ENCODE measurements at regions not wholly inside any gene's neighbourhood (a gene's known extent, or its start where the extent isn't known, plus 50 kb on each side); places are given as distances from the start of the nearest gene placed in this dataset.

- no peak for DNase-seq (ENCODE audit: low read depth)
Measured at GRCh38 chr4:81549984-81550383, 78.3 kb upstream of the RASGEF1B start.

DNA sequence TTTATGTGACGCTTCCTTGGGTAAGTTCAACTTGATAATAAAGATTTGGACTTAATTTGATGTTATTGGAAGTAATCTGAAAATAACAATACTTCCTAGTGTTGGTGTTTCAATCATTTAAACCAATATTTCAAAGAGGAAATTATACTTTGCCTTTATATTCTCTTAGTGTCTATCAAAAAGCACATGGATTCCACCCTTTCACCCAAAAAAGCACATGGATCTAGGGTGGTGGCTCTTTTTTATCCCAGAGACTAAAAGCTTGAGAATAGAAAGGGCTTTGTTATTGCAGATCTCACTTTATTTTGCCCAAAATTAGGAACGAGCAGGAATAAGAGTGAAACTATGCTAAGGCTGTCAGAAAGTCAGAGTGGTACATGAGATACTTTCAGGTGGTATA lies 75.1 kb upstream of the RASGEF1B start:
- no peak for DNase-seq (ENCODE audit: low read depth)

- no peak for DNase-seq (ENCODE audit: low read depth)
Measured at GRCh38 chr4:81541161-81541945, 69.6 kb upstream of the RASGEF1B start.

DNA sequence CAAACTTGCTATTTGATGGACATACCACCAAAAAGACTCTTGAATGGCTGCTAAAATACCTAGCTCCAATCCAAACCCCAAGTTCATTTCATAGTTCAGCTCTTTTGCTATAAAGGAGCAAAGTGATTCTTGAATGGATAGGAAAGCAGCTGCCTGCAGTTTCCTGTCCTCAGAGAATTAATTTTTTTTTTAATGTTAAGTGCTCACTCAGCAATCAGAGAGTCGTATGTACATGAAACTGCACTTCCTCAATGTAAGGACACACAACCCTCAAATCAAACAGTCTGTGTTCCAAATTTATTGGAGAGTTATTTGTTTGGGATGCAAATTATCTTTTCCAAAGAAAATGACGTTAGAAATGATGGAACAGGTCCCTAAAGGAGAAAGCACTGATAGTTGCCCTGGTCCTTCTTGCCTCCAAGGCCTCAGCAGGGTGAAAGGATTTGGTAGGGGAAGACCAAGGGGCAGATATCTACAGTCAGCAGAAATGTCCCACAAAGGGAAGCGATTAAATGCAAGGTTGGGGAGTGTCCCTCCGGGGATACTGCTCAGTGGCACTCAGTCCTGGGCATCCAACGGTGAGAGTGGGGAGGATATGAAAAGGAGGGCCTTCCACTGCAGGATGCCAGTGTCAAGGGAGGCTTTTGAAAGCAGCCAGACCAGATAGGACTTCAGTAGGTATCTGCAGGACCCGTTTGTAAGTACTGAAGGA lies 67.2 kb upstream of the RASGEF1B start:
- no peak for DNase-seq (ENCODE audit: low read depth)

DNA sequence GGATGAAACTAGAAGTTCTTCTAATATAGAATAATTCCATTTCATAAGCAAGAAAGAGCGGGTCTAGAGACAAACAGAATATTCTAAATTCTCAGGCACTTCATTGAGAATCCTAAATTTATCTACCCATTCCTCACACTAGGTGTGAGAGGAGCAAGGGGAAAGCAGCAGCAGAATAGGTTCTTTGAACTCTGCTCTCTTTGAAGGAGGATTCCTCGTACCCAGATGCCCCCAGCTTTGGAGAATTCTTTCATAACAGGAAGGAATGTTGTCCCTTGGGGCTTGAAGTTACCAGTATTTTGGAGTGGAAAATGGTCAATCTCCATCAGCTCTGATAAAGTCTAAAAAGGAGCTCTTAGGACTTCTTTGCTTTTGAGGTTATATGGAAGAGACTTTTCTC lies 59.7 kb upstream of the RASGEF1B start:
- DNase-seq (ENCODE audit: low read depth): no peak

- no peak for DNase-seq (ENCODE audit: low read depth)
Measured at GRCh38 chr4:81528979-81529378, 57.3 kb upstream of the RASGEF1B start.

- DNase-seq (ENCODE audit: low read depth): no peak
Measured at GRCh38 chr4:81528200-81528599, 56.5 kb upstream of the RASGEF1B start.

- DNase-seq (ENCODE audit: low read depth): no peak
Measured at GRCh38 chr4:81527709-81528108, 56.0 kb upstream of the RASGEF1B start.

GRCh38 chr4:81527115-81527514 lies 55.4 kb upstream of the RASGEF1B start:
- DNase-seq (ENCODE audit: low read depth): no peak

GRCh38 chr4:81526706-81527105 lies 55.0 kb upstream of the RASGEF1B start:
- DNase-seq (ENCODE audit: low read depth): no peak

- DNase-seq (ENCODE audit: low read depth): no peak
Measured at GRCh38 chr4:81523672-81524327, 52.1 kb upstream of the RASGEF1B start.

- no peak for DNase-seq (ENCODE audit: low read depth)
Measured at GRCh38 chr4:81522711-81523110, 51.0 kb upstream of the RASGEF1B start.

DNA sequence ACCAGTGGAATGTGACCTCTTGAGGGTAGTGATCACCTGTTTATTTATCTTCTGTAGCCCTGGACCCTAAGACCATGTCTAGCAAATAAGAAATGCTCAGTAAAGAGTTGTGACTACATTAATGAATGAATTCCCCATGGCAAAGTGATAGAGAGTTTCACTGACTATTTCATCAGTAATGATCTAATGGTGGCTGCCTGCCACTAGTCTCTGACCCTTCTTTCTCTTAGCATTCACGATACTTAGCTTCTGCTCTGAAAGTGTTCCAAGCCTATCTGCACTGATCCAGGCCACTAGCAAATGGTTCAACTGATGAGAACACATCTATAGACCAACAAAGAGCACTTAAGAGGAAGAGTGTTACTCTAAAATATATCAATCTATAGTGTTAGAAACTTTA lies 50.0 kb upstream of the RASGEF1B start:
- no peak for DNase-seq (ENCODE audit: low read depth)

Measured in T-helper 22 cell (primary cell).